HepG2 (cell line): ENCODE measurements at regions not wholly inside any gene's neighbourhood (a gene's known extent, or its start where the extent isn't known, plus 50 kb on each side); places are given as distances from the start of the nearest gene placed in this dataset.

ENCODE experiments used
- ATAC-seq: fragments of 200-7000 bp; cut with Tn5 transposase; 3 replicates; pipeline ENCODE4 v1.9.1; 2020; ENCODE audit warnings: mild to moderate bottlenecking, moderate library complexity
- BruUV-seq: library from RNA; stranded (reverse); fragments of 400-500 nt; replicated peaks from 2 replicates; lab custom pipeline; 2021; lab: Mats Ljungman, UMichigan
- CTCF ChIA-PET: fragments of 300-600 bp; formaldehyde crosslinking; extraction: SDS; loops from one replicate; lab custom pipeline; 2021; ENCODE audit warnings: low total read pairs, inconsistent platforms, low intra/inter-chr PET ratio; lab: Yijun Ruan, JAX
- POLR2A ChIA-PET: fragments of 350-600 bp; sonication (Branson Sonifier 250); formaldehyde crosslinking; loops from one replicate; lab custom pipeline; 2020; ENCODE audit warnings: antibody characterized with exemption, inconsistent platforms; lab: Yijun Ruan, JAX
- DNase-seq: peaks from one replicate; pipeline ENCODE4 v3.0.0-alpha.2; 2015; ENCODE audit warnings: low spot score
- FAIRE-seq: peaks from 3 replicates; lab custom pipeline; 2011; peaks lifted over from hg19 to GRCh38; lab: Jason Lieb, UNC
- H2AFZ ChIP-seq: one replicate; pipeline ENCODE4 v1.6.1; 2011; ENCODE audit warnings: low read length, inconsistent platforms
- H3K27ac ChIP-seq: fragments of 300-600 bp; 3 replicates; pipeline ENCODE4 v1.8.0; 2011; ENCODE audit warnings: mixed run types, mild to moderate bottlenecking, mixed read lengths, low read length, inconsistent platforms; ENCODE audit not compliant: insufficient read depth; ENCODE audit errors: extremely low read length
- H3K27me3 ChIP-seq, 2 experiments: fragments of 200-600 bp in 1 of 2; 2 replicates in 1 of 2; 3 replicates in 1 of 2; pipeline versions ENCODE4 v1.6.0 to v1.8.0; 2011; ENCODE audit warnings: low read length in 2 of 2, mild to moderate bottlenecking in 2 of 2, moderate library complexity in 2 of 2, inconsistent platforms in 1 of 2; ENCODE audit not compliant: insufficient read depth in 2 of 2, control insufficient read depth in 1 of 2
- H3K36me3 ChIP-seq, 2 experiments: fragments of 200-600 bp in 1 of 2; replicated peaks in 1 of 2; 2 replicates in 1 of 2; 3 replicates in 1 of 2; pipeline versions ENCODE4 v1.5.1 to v1.8.0; 2011; ENCODE audit warnings: low read length in 2 of 2, inconsistent platforms in 1 of 2; ENCODE audit not compliant: insufficient read depth in 2 of 2, control insufficient read depth in 1 of 2
- H3K4me1 ChIP-seq: 2 replicates; pipeline ENCODE4 v1.5.1; 2012; ENCODE audit warnings: low read length, inconsistent platforms; ENCODE audit not compliant: insufficient read depth
- H3K4me2 ChIP-seq: 2 replicates; pipeline ENCODE4 v1.6.0; 2011; ENCODE audit warnings: low read depth, low read length, inconsistent platforms
- H3K4me3 ChIP-seq, 3 experiments: fragments of 200-600 bp in 1 of 3; sonication (generic), shearing (Covaris generic) in 1 of 3; replicated peaks in 1 of 3; 2 replicates each; pipeline ENCODE4 v1.5.1; 2011 to 2016; ENCODE audit warnings: low read length in 3 of 3, inconsistent platforms in 2 of 3, low read depth in 2 of 3, mild to moderate bottlenecking in 2 of 3, control low read depth in 1 of 3, mixed read lengths in 1 of 3; ENCODE audit not compliant: insufficient read depth in 1 of 3
- H3K79me2 ChIP-seq: one replicate; pipeline ENCODE4 v1.6.1; 2011; ENCODE audit warnings: low read length, inconsistent platforms; ENCODE audit not compliant: insufficient read depth
- H3K9ac ChIP-seq: 2 replicates; pipeline ENCODE4 v1.6.0; 2011; ENCODE audit warnings: mild to moderate bottlenecking, low read depth, low read length, inconsistent platforms; ENCODE audit not compliant: insufficient read depth
- H3K9me3 ChIP-seq: 2 replicates; pipeline ENCODE4 v1.5.1; 2012; ENCODE audit warnings: mild to moderate bottlenecking, low read length
- H4K20me1 ChIP-seq: 2 replicates; pipeline ENCODE4 v1.6.0; 2011; ENCODE audit warnings: inconsistent platforms, mild to moderate bottlenecking, low read length, moderate library complexity; ENCODE audit not compliant: insufficient read depth
- FOXJ3 ChIP-seq: sonication (generic); formaldehyde crosslinking; IDR thresholded peaks from 2 replicates; pipeline ENCODE4 v1.4.0; 2020; ENCODE audit warnings: missing genetic modification reagents, mild to moderate bottlenecking, borderline replicate concordance
- NCOA1 ChIP-seq: sonication (generic); formaldehyde crosslinking; IDR thresholded peaks from 2 replicates; pipeline ENCODE4 v1.9.0; 2021; ENCODE audit warnings: missing genetic modification reagents
- SAFB2 ChIP-seq: sonication (generic); formaldehyde crosslinking; IDR thresholded peaks from 2 replicates; pipeline ENCODE4 v1.5.1; 2020; ENCODE audit warnings: missing genetic modification reagents, low read depth, mild to moderate bottlenecking, borderline replicate concordance
- SMYD3 ChIP-seq: sonication (generic); formaldehyde crosslinking; IDR thresholded peaks from 2 replicates; pipeline ENCODE4 v1.8.1; 2023; ENCODE audit warnings: mild to moderate bottlenecking, missing genetic modification reagents
- SYNCRIP ChIP-seq: fragments of 200-400 bp; formaldehyde crosslinking; IDR thresholded peaks from 2 replicates; pipeline ENCODE4 v1.6.1; 2018; ENCODE audit warnings: mild to moderate bottlenecking, low read depth, low read length; ENCODE audit not compliant: insufficient read depth
- ZNF510 ChIP-seq: sonication (generic); formaldehyde crosslinking; IDR thresholded peaks from 2 replicates; pipeline ENCODE4 v1.4.0; 2020; ENCODE audit warnings: low read depth, mild to moderate bottlenecking, missing genetic modification reagents
- ZNF678 ChIP-seq: sonication (generic); formaldehyde crosslinking; IDR thresholded peaks from 2 replicates; pipeline ENCODE4 v1.4.0; 2020; ENCODE audit warnings: mild to moderate bottlenecking, missing genetic modification reagents
- WGBS: methylation state at CpG from one replicate; pipeline ENCODE4 v1.1.6; 2017; ENCODE audit warnings: low lambda C conversion rate; 5-methylcytosine and 5-hydroxymethylcytosine counted together
- in situ Hi-C: cut with HindIII; loops from 2 replicates; pipeline ENCODE4 v1.10.0; 2017; ENCODE audit warnings: low pct_unique_long_range_greater_than_20kb; ENCODE audit not compliant: extremely low pct_ligation_motif_present
- intact Hi-C: fragments of 100-400 bp; cut with micrococcal nuclease; formaldehyde crosslinking; loops from one replicate; pipeline ENCODE4 v1.10.0; 2022; ENCODE audit not compliant: unreplicated experiment

DNA sequence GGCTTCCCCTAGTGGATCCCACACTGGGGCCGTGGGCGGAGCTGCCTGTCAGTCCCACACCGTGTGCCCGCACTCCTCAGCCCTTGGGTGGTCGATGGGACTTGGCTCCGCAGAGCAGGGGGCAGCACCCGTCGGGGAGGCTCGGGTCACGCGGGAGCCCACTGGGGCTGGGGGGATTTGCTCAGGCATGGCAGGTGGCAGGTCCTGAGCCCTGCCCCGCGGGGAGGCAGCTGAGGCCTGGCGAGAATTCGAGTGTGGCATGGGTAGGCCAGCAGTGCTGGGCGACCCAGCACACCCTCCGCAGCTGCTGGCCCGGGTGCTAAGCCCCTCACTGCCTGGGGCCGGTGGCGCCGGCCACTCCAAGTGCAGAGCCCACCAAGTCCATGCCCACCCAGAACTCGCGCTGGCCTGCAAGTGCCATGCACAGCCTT lies 481.7 kb upstream of the PRR20A start:
- no peaks in the 10 kb centered on the region for H4K20me1 ChIP-seq
- TF ChIP-seq ZNF510 (CRISPR knock-in tag) (no peak), FOXJ3 (CRISPR knock-in tag) (no peak)
- no peak overlapping the region for H3K27ac ChIP-seq
- in situ Hi-C loops (no loop called here), intact Hi-C loops (no loop called here)
- no TSS peak for BruUV-seq
- no peaks in the 10 kb centered on the region for H3K27me3 ChIP-seq
- no peaks in the 10 kb centered on the region for H3K79me2 ChIP-seq
- ChIA-PET CTCF (no interaction called here), POLR2A (no interaction called here)
- H3K4me1 ChIP-seq = no peaks in the 10 kb centered on the region
- DNase-seq = no peak
- WGBS = 65% methylated on average over 4 of the region's 23 CpGs
- ATAC-seq = no peak
- FAIRE-seq = no peak
- H3K9me3 ChIP-seq = peaks cover 72% of the 10 kb centered on the region
- no peak overlapping the region for H2AFZ ChIP-seq
- H3K4me2 ChIP-seq = no peak overlapping the region
- no peak overlapping the region for H3K9ac ChIP-seq
- no peak overlapping the region for H3K4me3 ChIP-seq
- no peaks in the 10 kb centered on the region for H3K36me3 ChIP-seq

DNA sequence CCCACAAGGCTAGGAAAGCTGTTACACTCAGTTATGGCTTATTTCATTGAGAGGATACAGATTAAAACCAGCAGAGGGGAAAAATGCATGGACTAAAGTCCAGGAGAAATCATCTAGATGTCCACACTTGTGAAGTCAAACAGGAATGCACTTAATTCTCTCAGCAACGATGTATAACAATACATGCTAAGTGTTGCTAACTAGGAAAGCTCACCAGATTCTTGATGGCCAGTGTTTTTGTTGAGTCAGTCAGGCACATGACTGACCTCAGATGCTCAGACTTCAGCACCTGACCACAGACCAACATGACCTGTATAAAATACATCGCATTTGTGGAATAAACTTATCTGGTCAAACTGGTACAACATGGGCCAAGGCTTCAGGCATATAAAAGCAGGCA lies 470.2 kb upstream of the PRR20A start:
- intact Hi-C loops = no loop called here
- Histone ChIP-seq H3K27me3 (no peaks in the 10 kb centered on the region), H3K27ac (no peak overlapping the region), H3K4me1 (no peaks in the 10 kb centered on the region), H2AFZ (no peak overlapping the region), H3K9me3 (peaks cover 37% of the 10 kb centered on the region), H4K20me1 (no peaks in the 10 kb centered on the region), H3K36me3 (no peaks in the 10 kb centered on the region), H3K79me2 (no peaks in the 10 kb centered on the region), H3K4me2 (no peak overlapping the region), H3K4me3 (no peak overlapping the region), H3K9ac (no peak overlapping the region)
- ChIA-PET POLR2A (no interaction called here), CTCF (no interaction called here)
- no peak for ATAC-seq
- WGBS = 0% methylated on average over 2 of the region's 2 CpGs
- no peak for FAIRE-seq
- in situ Hi-C loops = no loop called here
- TF ChIP-seq SAFB2 (CRISPR knock-in tag) = no peak
- TF ChIP-seq SYNCRIP = no peak
- no peak for TF ChIP-seq ZNF678 (CRISPR knock-in tag)
- TF ChIP-seq NCOA1 (CRISPR knock-in tag) = no peak
- TF ChIP-seq SMYD3 (CRISPR knock-in tag) = no peak
- no peak for DNase-seq
- no TSS peak for BruUV-seq
